SK-MEL-5 (cell line): ENCODE measurements at regions not wholly inside any gene's neighbourhood (a gene's known extent, or its start where the extent isn't known, plus 50 kb on each side); places are given as distances from the start of the nearest gene placed in this dataset.
"Not testable (repeated sequence)": the region's sequence is repeated elsewhere in the genome, so short reads cannot be mapped to it uniquely, and the experiment has no call there.

Experiments
- DNase-seq: peaks from one replicate; pipeline ENCODE4 v3.0.0-alpha.2; 2016; ENCODE audit warnings: low read depth, low spot score
- in situ Hi-C: cut with HindIII; loops from 2 replicates; pipeline ENCODE4 v1.10.0; 2016; ENCODE audit warnings: low sequenced_read_pairs, high pct_unique_total_duplicates, low pct_unique_long_range_greater_than_20kb

GRCh38 chr15:23750179-23750578 is 63.1 kb upstream of the NDN start:
- no peak for DNase-seq
- in situ Hi-C loops: no loop called here

- in situ Hi-C loops: no loop called here
These were observed 63.7 kb upstream of the NDN start for GRCh38 chr15:23750776-23751175.

GRCh38 chr15:23753248-23753647 is 66.1 kb upstream of the NDN start:
- in situ Hi-C loops: no loop called here
- DNase-seq: no peak

More at GRCh38 chr15:23750776-23751175, 63.7 kb upstream of the NDN start:
- DNase-seq: no peak

- in situ Hi-C loops: no loop called here
These were observed 71.8 kb upstream of the NDN start for GRCh38 chr15:23758891-23759290.

GRCh38 chr15:23760024-23760423 is 72.9 kb upstream of the NDN start:
- in situ Hi-C loops: no loop called here
- DNase-seq: peak; percentile 32

More at GRCh38 chr15:23758891-23759290, 71.8 kb upstream of the NDN start:
- DNase-seq: no peak

GRCh38 chr15:23761386-23761785 is 74.3 kb upstream of the NDN start:
- in situ Hi-C loops: no loop called here
- DNase-seq: no peak

- no peak for DNase-seq
- in situ Hi-C loops: no loop called here
These were observed 74.9 kb upstream of the NDN start for GRCh38 chr15:23762026-23762425.

GRCh38 chr15:23763021-23763420 is 75.9 kb upstream of the NDN start:
- in situ Hi-C loops: no loop called here
- DNase-seq: no peak

GRCh38 chr15:23764306-23764705 is 77.2 kb upstream of the NDN start:
- in situ Hi-C loops: no loop called here

GRCh38 chr15:23764716-23765115 is 77.6 kb upstream of the NDN start:
- no peak for DNase-seq
- in situ Hi-C loops: no loop called here

More at GRCh38 chr15:23764306-23764705, 77.2 kb upstream of the NDN start:
- DNase-seq: no peak

GRCh38 chr15:23766779-23767178 is 79.7 kb upstream of the NDN start:
- in situ Hi-C loops, DNase-seq: not testable (repeated sequence)

- no peak for DNase-seq
- in situ Hi-C loops: no loop called here
These were observed 86.0 kb upstream of the NDN start for GRCh38 chr15:23773093-23773492.

- no peak for DNase-seq
- in situ Hi-C loops: no loop called here
These were observed 100.4 kb upstream of the NDN start for GRCh38 chr15:23787346-23788105.

GRCh38 chr15:23793191-23793680 is 106.1 kb upstream of the NDN start:
- no peak for DNase-seq
- in situ Hi-C loops: no loop called here

- in situ Hi-C loops: no loop called here
- no peak for DNase-seq
These were observed 110.8 kb upstream of the NDN start for GRCh38 chr15:23797747-23798446.

- in situ Hi-C loops: no loop called here
- no peak for DNase-seq
These were observed 114.8 kb upstream of the NDN start for GRCh38 chr15:23801881-23802280.

- in situ Hi-C loops, DNase-seq: not testable (repeated sequence)
These were observed 115.9 kb upstream of the NDN start for GRCh38 chr15:23802896-23803435.

- no peak for DNase-seq
- in situ Hi-C loops: no loop called here
These were observed 119.9 kb upstream of the NDN start for GRCh38 chr15:23806980-23807379.

GRCh38 chr15:23823508-23823907 is 136.4 kb upstream of the NDN start:
- in situ Hi-C loops: no loop called here
- DNase-seq: peak; percentile 89
